T-helper 2 cell treated with Interferon-gamma antibody and Interleukin-4, amounts not matched to agents 5 μg/mL and 100 μg/mL, for 36 hours (primary cell): ENCODE measurements at regions not wholly inside any gene's neighbourhood (a gene's known extent, or its start where the extent isn't known, plus 50 kb on each side); places are given as distances from the start of the nearest gene placed in this dataset.

Experiments
- DNase-seq: peaks from one replicate; pipeline ENCODE4 v3.0.0; 2021; ENCODE audit warnings: low spot score
- H3K27ac Mint-ChIP-seq: one replicate; pipeline ENCODE4 v1.8.0; 2021; ENCODE audit warnings: mild to moderate bottlenecking, mixed read lengths
- H3K27me3 Mint-ChIP-seq: one replicate; pipeline ENCODE4 v1.8.0; 2021; ENCODE audit warnings: low read depth, mixed read lengths
- H3K36me3 Mint-ChIP-seq: one replicate; pipeline ENCODE4 v1.8.0; 2021; ENCODE audit warnings: low read depth, mixed read lengths
- H3K4me1 Mint-ChIP-seq: one replicate; pipeline ENCODE4 v1.8.0; 2021; ENCODE audit warnings: low read depth, mixed read lengths
- H3K4me3 Mint-ChIP-seq: one replicate; pipeline ENCODE4 v1.8.0; 2022; ENCODE audit warnings: mild to moderate bottlenecking, moderate library complexity, mixed read lengths
- H3K9me3 Mint-ChIP-seq: one replicate; pipeline ENCODE4 v1.8.0; 2021; ENCODE audit warnings: mixed read lengths

DNA sequence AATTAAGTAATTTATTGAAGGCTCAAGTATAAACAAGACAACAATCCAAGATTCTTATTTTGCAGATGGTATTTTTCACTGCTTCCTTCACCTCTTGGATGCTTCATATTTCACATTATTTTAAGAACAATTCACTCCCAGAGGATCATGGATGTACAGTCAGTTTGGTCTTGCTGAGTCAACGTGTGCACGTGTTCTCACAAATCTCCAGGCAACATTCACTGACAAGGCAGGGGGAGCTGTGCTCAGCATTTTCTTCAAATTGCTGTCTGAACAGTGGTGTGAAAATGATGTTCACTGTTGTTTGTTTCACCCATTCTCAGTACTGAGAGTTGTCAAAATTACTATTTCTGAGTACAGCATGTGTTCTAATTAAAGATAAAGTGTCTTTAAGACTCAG, 118.3 kb upstream of the SLC38A4 start:
- H3K4me1 Mint-ChIP-seq = no peaks in the 10 kb centered on the region
- H3K36me3 Mint-ChIP-seq = no peaks in the 10 kb centered on the region
- H3K27ac Mint-ChIP-seq = no peak overlapping the region
- DNase-seq = no peak
- no peak overlapping the region for H3K4me3 Mint-ChIP-seq
- H3K27me3 Mint-ChIP-seq = no peaks in the 10 kb centered on the region
- no peaks in the 10 kb centered on the region for H3K9me3 Mint-ChIP-seq

DNA sequence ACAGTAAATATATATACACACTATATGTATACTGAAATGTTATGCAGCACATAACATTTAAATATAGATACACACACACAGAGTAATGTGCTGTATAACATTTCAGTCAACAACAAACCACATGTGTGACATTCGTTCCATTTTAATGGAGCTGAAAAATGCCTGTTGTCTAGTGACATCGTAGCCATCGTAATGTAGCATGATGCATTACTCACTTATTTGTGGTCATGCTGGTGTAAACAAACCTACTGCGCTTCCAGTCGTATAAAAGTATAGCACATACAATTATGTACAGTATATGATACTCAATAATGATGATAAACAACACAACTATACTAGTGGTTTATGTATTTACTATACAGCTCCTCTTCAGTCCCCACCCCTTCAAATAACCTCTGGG, 119.0 kb upstream of the SLC38A4 start:
- no peaks in the 10 kb centered on the region for H3K4me1 Mint-ChIP-seq
- no peak overlapping the region for H3K27ac Mint-ChIP-seq
- no peak for DNase-seq
- no peaks in the 10 kb centered on the region for H3K27me3 Mint-ChIP-seq
- H3K4me3 Mint-ChIP-seq = no peak overlapping the region
- H3K36me3 Mint-ChIP-seq = no peaks in the 10 kb centered on the region
- H3K9me3 Mint-ChIP-seq = no peaks in the 10 kb centered on the region

DNA sequence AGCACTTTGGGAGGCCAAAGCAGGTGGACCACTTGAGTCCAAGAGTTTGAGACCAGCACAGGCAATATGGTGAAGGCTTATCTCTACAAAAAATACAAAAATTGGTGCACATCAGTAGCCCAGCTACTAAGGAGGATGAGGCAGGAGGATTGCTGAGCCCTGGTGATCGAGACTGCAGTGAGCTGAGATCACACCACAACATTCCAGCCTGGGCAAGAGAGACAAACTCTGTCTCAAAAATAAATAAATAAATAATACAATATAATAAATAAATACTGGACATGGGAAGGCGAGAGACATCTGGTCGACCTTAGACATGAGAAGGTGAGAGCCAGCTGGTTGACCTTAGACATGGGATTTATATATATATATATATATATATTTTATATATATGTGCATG, 119.8 kb upstream of the SLC38A4 start:
- Mint-ChIP-seq H3K9me3 (no peaks in the 10 kb centered on the region), H3K27me3 (no peaks in the 10 kb centered on the region), H3K4me1 (no peaks in the 10 kb centered on the region), H3K36me3 (no peaks in the 10 kb centered on the region), H3K27ac (no peak overlapping the region), H3K4me3 (no peak overlapping the region)
- no peak for DNase-seq

DNA sequence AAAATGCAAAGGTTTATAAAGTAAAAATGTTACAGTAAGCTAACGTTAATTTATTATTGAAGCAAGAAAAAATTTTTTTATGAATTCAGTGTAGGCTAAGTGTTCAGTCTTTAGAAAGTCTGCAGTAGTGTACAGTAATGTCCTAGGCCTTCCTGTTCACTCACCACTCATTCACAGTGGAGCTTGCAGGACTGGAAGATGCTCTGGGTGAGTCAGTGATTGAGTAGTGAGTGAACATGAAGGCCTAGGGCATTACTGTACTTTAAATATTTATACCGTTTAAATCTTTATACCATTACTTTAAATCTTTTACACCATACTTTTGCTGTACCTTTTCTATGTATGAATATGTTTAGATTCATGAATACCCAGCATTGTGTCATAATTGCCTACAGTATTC, 120.3 kb upstream of the SLC38A4 start:
- H3K4me3 Mint-ChIP-seq = no peak overlapping the region
- H3K9me3 Mint-ChIP-seq = no peaks in the 10 kb centered on the region
- no peak overlapping the region for H3K27ac Mint-ChIP-seq
- H3K36me3 Mint-ChIP-seq = no peaks in the 10 kb centered on the region
- DNase-seq = no peak
- H3K4me1 Mint-ChIP-seq = no peaks in the 10 kb centered on the region
- H3K27me3 Mint-ChIP-seq = no peaks in the 10 kb centered on the region

DNA sequence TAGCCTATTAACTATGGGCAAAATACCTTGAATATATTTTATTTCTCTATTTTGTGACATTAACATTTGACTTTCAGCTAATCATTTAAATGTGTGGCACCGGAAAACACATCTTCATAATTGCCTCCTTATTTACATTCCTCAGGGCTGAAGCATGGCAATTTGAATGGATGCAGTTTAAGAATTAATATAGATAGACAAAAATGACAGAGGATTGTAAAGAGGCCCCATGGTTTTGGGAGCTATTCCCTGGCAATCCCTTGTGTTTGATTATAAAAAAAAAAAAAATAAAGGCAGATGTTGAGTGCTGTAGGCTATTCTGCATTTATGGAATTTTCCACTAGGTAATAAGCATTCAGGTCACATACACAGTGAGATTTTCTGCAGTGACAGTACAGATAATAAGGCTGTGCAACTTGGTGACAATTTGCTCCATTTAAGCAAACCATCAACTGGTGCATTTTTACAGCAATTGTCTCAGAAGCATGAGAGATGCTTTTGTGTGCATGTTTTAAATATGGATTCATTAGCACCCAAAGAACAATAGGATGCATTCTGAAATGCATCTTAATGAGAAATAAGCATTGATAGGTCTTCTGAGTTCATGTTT, 123.2 kb upstream of the SLC38A4 start:
- DNase-seq = no peak
- Mint-ChIP-seq H3K4me1 (no peaks in the 10 kb centered on the region), H3K4me3 (no peak overlapping the region)

DNA sequence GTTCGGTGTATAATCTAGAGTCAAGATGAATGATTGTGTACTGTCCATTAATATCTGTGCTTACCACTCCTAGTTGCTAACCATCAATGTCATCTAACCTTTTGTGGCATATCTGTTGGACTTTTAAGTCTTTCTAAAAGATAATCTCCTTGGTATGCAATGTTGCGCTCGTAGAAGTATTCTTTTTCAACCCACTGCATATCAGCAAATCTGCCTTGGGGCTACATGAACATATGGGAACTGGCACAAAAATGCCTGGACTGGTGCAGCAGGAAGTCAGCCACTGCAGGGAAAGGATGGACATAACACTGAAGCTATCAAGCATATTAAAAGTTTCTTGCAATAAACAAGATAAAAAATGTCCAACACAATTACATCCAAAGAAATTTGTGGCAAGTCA, 124.3 kb upstream of the SLC38A4 start:
- Mint-ChIP-seq H3K27me3 (peaks cover 13% of the 10 kb centered on the region), H3K27ac (no peak overlapping the region), H3K4me3 (no peak overlapping the region), H3K9me3 (no peaks in the 10 kb centered on the region), H3K4me1 (no peaks in the 10 kb centered on the region), H3K36me3 (no peaks in the 10 kb centered on the region)
- DNase-seq = no peak

More for the DNA sequence above, 123.2 kb upstream of the SLC38A4 start:
- Mint-ChIP-seq H3K9me3 (no peaks in the 10 kb centered on the region), H3K27ac (no peak overlapping the region), H3K27me3 (peaks cover 10% of the 10 kb centered on the region), H3K36me3 (no peaks in the 10 kb centered on the region)

DNA sequence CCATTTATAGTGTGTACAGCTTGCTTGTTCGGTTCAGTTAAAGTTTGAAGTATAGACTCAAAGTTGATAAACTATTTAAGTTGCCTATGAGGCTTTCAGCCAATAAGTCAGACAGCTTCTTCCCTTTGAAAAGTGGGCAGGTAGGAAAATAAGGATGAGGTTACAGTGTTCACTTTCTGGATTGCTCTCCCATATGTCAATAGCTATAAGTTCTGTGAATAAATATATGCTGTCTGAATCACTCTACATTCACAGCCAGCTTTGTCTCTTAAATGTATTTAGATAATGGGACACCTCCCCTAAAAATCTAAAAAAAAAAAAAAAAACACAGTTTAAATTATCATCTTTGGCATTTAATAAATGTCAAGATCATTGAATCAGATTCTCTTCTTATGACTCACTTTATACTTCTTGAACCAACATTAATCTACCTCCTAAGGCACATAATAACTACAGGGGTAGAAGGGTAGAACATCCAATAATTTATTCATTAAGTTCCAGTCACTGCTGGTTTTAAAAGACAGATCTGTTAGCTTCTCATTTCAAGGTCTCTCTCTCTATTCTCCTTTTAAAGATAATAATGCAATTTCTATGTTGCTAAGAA, 126.4 kb upstream of the PCED1B start:
- Mint-ChIP-seq H3K27ac (no peak overlapping the region), H3K4me1 (no peaks in the 10 kb centered on the region), H3K36me3 (no peaks in the 10 kb centered on the region), H3K9me3 (no peaks in the 10 kb centered on the region), H3K27me3 (peaks cover 13% of the 10 kb centered on the region), H3K4me3 (no peak overlapping the region)
- DNase-seq = no peak

DNA sequence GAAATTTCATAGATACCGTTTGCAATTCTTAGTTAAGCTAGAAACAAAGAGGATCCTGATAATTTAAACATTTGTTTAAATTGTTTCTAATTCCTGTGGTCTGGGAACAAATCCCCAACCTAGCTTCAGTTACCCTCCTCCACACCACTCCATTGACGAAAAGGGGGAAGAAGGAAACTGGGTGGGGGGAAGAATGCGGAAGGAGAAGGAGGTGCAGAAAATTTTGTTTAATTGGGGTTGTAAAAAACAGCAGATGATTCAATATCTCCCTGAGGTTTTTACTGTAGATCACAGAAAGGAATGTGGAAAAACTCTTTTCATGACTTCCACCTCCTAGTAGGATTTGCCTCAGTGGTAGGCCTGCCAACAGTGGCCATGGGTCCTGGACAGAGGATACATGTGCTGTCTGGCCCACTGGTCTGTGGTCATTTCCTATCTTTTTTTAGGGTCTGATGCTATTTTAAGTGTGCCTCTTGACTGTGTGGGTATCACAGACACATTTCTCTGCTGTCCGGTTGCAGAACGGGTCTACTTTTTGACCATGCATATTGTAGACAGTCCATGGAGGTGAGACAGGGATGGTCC, 122.9 kb upstream of the PCED1B start:
- DNase-seq = no peak
- H3K27ac Mint-ChIP-seq = no peak overlapping the region
- H3K4me1 Mint-ChIP-seq = no peaks in the 10 kb centered on the region
- no peaks in the 10 kb centered on the region for H3K9me3 Mint-ChIP-seq
- H3K27me3 Mint-ChIP-seq = peaks cover 16% of the 10 kb centered on the region
- H3K4me3 Mint-ChIP-seq = no peak overlapping the region
- H3K36me3 Mint-ChIP-seq = no peaks in the 10 kb centered on the region

DNA sequence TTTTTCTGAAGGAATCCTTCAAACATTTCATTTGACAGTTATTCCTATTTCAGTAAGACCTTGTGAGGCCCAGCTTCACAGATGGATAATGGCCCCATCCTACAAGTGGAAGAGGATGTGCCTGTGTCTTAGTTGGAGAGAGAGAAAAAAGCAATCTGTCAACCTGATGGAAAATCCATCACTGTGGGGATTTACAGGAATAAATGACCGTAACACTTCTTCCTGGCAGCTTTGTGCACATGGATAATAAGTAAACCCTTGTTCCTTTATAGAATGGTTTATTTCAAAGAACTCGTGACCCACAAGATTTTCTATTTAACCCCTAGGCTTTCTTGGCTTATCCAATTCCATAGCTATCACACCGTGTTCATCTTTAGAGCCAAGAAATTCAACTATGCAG, 121.4 kb upstream of the PCED1B start:
- Mint-ChIP-seq H3K27me3 (peaks cover 14% of the 10 kb centered on the region), H3K4me1 (no peaks in the 10 kb centered on the region), H3K27ac (no peak overlapping the region), H3K36me3 (no peaks in the 10 kb centered on the region), H3K4me3 (no peak overlapping the region), H3K9me3 (no peaks in the 10 kb centered on the region)
- no peak for DNase-seq

DNA sequence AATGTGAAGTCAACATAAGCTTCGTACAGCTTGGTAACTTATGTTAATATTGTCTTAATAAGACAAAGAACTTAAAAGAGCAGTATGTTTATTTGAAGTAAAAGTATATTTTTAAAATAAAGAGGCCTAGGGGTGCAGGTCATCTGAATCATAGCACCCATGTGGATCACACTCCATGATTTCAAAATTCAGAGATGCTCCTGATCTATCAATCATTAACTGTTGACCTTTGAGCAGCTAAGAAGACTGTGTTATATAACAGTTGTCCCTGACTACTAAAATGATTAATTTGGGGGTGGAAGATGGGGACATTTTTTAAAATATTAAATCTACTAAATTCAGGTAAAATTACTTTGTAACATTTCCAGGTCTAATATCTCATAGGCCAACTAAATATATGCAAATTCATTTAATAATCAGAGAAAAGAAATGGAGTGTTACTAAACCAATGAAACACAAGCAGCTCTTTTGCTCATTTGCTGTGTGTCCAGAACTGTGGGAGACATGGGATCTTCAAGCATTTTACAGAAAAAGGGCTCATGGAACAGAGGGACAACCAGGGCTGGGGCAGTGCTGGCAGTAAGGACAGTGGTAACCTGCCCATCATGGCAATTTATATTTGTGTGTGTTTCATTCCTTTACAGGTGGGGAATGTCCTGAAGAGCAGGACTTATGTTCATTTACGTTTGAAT, 120.7 kb upstream of the PCED1B start:
- H3K36me3 Mint-ChIP-seq = no peaks in the 10 kb centered on the region
- H3K27me3 Mint-ChIP-seq = peaks cover 8% of the 10 kb centered on the region
- no peaks in the 10 kb centered on the region for H3K9me3 Mint-ChIP-seq
- no peak for DNase-seq
- no peak overlapping the region for H3K4me3 Mint-ChIP-seq
- no peak overlapping the region for H3K27ac Mint-ChIP-seq
- no peaks in the 10 kb centered on the region for H3K4me1 Mint-ChIP-seq

DNA sequence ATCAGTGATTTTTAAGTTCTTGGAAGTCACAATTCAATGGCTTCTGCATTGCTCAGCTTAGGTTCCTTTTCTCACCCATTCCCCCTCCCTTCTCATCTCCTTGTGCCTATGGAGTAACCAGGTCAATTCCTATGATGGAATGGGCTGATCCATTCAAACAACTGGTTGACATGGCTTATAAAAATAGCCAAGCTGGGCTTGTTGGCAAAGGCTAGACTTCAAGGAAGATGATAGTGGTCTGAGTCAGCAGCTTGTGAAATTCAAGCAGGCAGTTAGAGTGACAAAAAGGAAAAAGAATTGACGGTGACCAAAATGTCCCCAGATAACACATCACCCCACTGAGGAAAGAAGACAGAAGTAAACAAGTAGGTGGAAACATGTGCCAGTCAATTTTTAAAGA, 119.9 kb upstream of the PCED1B start:
- Mint-ChIP-seq H3K27me3 (peaks cover 3% of the 10 kb centered on the region), H3K36me3 (no peaks in the 10 kb centered on the region), H3K4me3 (no peak overlapping the region), H3K9me3 (no peaks in the 10 kb centered on the region), H3K27ac (no peak overlapping the region), H3K4me1 (no peaks in the 10 kb centered on the region)
- no peak for DNase-seq

DNA sequence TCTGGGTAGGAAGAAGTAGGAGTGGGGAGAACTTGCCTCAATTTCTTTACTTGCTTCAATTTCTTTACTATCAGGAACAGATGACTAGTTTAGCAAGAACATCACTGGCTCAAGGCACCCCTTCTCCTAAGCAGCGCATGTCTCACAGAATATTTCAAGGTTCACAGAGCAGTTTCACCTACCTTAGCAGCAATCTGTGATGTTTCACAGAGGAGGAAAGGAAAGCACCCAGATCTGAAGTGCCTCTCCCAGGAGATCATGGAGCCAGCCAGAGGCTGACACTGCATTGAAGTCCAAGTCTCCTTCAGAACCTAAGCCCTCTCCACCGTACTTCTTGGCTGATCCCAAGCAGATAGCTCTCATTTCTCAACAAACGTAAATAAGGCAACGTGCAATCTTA, 118.7 kb upstream of the PCED1B start:
- H3K36me3 Mint-ChIP-seq = no peaks in the 10 kb centered on the region
- no peaks in the 10 kb centered on the region for H3K9me3 Mint-ChIP-seq
- no peak overlapping the region for H3K4me3 Mint-ChIP-seq
- H3K27me3 Mint-ChIP-seq = peaks cover 3% of the 10 kb centered on the region
- no peaks in the 10 kb centered on the region for H3K4me1 Mint-ChIP-seq
- no peak for DNase-seq
- H3K27ac Mint-ChIP-seq = no peak overlapping the region

DNA sequence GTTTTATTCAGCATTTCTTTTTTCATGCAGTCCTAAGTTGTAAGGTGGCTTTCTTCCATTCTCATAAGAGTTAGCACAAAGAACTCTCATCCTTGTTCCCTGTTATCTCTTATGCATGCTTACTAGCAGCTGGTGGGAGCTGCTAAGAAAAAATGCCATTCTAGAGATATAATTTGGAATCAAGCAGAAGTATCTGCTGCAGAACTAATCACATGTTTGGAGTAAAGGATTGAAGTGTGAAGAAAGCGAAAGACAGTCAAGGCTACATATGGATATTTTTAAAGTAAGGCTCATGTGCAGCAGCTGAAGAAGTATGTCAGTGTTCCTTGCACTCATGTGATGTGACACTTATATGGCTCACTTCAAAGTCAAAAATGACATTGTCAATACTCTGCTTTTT, 116.2 kb upstream of the PCED1B start:
- Mint-ChIP-seq H3K27ac (no peak overlapping the region), H3K36me3 (no peaks in the 10 kb centered on the region), H3K4me1 (no peaks in the 10 kb centered on the region), H3K27me3 (peaks cover 7% of the 10 kb centered on the region), H3K4me3 (no peak overlapping the region), H3K9me3 (no peaks in the 10 kb centered on the region)
- no peak for DNase-seq
